ENCODE measurements at regions not wholly inside any gene's neighbourhood (a gene's known extent, or its start where the extent isn't known, plus 50 kb on each side); places are given as distances from the start of the nearest gene placed in this dataset.
A peak's percentile ranks its signal among the peaks of the same experiment; 100 is the strongest.
"Not testable (repeated sequence)": the region's sequence is repeated elsewhere in the genome, so short reads cannot be mapped to it uniquely, and the experiment has no call there.

- Histone ChIP-seq H3K4me3 (ENCODE audit: low read depth, low read length) (no peak overlapping the region), H3K27ac (ENCODE audit: low read depth) (no peak overlapping the region), H3K36me3 (ENCODE audit: insufficient read depth) (no peaks in the 10 kb centered on the region), H3K4me1 (ENCODE audit: insufficient read depth) (no peaks in the 10 kb centered on the region)
- 78% methylated on average over 3 of the region's 3 CpGs for WGBS
- no peak for DNase-seq (ENCODE audit: extremely low spot score)
These were observed 189.9 kb upstream of the AJAP1 start for GRCh38 chr1:4464478-4464877.

DNA sequence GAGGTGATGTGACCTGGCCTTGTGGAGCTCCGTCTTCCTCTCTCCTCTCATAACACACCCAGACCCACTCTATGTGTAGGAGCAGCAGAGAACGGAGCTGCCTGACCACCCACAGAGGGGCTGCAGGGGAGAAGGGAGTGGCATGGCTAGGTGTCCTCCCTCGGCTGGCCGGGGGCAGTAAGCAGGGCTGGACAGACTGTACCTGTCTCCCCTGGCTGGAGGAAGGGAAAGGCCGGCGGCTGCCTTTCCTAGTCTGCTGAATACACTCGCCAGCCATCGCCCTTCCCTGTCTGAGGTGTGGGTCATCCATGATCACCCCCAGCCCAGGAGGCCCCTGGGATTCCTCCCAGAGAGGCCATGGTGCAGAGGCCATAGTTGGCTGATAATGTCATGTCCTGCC lies 187.2 kb upstream of the AJAP1 start:
- 77% methylated on average over 8 of the region's 8 CpGs for WGBS
- DNase-seq (ENCODE audit: extremely low spot score), result no peak
- Histone ChIP-seq H3K4me1 (ENCODE audit: insufficient read depth) (no peaks in the 10 kb centered on the region), H3K27ac (ENCODE audit: low read depth) (no peak overlapping the region), H3K4me3 (ENCODE audit: low read depth, low read length) (no peak overlapping the region), H3K36me3 (ENCODE audit: insufficient read depth) (no peaks in the 10 kb centered on the region)

DNA sequence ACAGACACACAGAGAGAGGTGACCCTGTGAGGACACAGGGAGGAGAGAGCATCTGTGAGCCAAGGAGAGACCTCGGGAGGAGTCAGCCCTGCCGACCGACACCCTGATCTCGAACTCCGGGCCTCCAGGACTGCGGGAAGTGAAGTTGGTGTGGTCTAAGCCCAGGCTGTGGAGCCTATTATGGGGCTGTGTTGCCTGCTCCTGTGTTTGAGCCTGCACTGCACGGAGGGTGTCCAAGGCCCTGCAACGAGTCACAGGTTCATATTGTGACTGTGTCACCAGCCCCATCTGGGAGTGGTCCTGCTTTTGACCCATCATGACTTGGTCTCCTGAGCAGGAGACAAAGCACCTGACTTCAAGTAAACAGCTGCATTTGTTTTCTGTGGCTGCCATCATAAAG lies 186.0 kb upstream of the AJAP1 start:
- Histone ChIP-seq H3K36me3 (ENCODE audit: insufficient read depth) (no peaks in the 10 kb centered on the region), H3K4me1 (ENCODE audit: insufficient read depth) (no peaks in the 10 kb centered on the region), H3K4me3 (ENCODE audit: low read depth, low read length) (no peak overlapping the region), H3K27ac (ENCODE audit: low read depth) (no peak overlapping the region)
- no peak for DNase-seq (ENCODE audit: extremely low spot score)
- WGBS, result 87% methylated on average over 8 of the region's 8 CpGs

DNA sequence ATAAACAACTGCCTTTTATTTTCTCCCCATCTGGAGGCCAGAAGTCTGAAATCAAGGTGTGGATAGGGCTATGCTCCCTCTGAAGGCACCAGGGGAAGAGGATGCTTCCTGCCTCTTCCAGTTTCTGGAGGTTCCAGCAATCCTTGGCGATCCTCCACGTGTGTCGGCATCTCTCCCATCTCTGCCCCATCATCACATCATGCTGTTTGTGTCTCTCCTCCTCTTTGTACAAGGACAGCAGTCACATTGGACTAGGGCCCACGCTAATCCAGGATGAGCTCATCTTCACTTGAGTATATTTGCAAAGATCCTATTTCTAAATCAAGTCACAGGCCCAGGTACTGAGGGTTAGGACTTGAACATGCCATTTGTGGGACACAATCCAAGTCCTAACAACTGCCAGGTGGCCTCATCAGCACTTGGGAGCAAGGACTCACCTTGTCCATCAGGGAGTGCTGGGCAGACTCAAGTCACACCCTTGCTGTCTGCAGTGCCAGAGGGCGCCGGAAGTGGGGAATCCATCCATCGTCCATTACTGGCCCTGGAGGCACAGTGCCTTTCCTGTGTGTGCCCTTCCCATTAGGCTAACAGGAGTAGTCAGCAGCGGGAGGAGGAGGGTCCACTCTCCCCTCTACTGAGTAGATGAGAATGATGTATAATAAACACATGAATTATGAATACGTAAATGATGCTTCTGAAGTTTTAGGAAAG lies 185.4 kb upstream of the AJAP1 start:
- DNase-seq (ENCODE audit: extremely low spot score), result no peak
- Histone ChIP-seq H3K4me3 (ENCODE audit: low read depth, low read length) (no peak overlapping the region), H3K27ac (ENCODE audit: low read depth) (no peak overlapping the region), H3K4me1 (ENCODE audit: insufficient read depth) (no peaks in the 10 kb centered on the region), H3K36me3 (ENCODE audit: insufficient read depth) (no peaks in the 10 kb centered on the region)
- WGBS, result 75% methylated on average over 9 of the region's 9 CpGs

GRCh38 chr1:4476394-4476793 lies 178.0 kb upstream of the AJAP1 start:
- Histone ChIP-seq H3K4me1 (ENCODE audit: insufficient read depth) (no peaks in the 10 kb centered on the region), H3K27ac (ENCODE audit: low read depth) (no peak overlapping the region)

DNA sequence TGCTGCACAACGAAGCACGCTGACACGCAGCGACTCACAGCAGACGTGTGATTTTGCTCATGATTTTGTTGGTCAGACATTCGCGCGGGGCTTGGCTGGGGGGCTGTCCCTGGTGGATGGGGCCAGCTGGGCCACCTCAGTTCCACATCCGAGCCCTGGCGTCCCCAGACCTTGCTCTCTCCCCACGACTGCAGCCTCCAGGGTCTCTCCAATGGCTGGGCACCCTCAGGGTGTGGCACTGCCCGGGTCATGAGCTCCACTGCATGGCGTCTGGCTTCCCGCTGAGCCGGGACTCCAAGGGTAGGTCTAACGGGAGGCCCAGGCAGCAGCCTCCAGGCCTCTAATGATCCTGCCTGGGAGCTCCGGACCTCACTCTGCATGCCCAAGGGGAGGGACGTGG lies 173.0 kb upstream of the AJAP1 start:
- Histone ChIP-seq H3K27ac (ENCODE audit: low read depth) (no peak overlapping the region), H3K4me1 (ENCODE audit: insufficient read depth) (no peaks in the 10 kb centered on the region), H3K4me3 (ENCODE audit: low read depth, low read length) (no peak overlapping the region), H3K36me3 (ENCODE audit: insufficient read depth) (no peaks in the 10 kb centered on the region)
- WGBS, result 60% methylated on average over 18 of the region's 18 CpGs
- no peak for DNase-seq (ENCODE audit: extremely low spot score)

More at GRCh38 chr1:4476394-4476793, 178.0 kb upstream of the AJAP1 start:
- DNase-seq (ENCODE audit: extremely low spot score), result no peak
- no peak overlapping the region for H3K4me3 ChIP-seq (ENCODE audit: low read depth, low read length)
- no peaks in the 10 kb centered on the region for H3K36me3 ChIP-seq (ENCODE audit: insufficient read depth)

- Histone ChIP-seq H3K27ac (ENCODE audit: low read depth) (no peak overlapping the region), H3K4me3 (ENCODE audit: low read depth, low read length) (no peak overlapping the region), H3K4me1 (ENCODE audit: insufficient read depth) (no peaks in the 10 kb centered on the region), H3K36me3 (ENCODE audit: insufficient read depth) (no peaks in the 10 kb centered on the region)
- no peak for DNase-seq (ENCODE audit: extremely low spot score)
- WGBS, result 91% methylated on average over 21 of the region's 21 CpGs
These were observed 171.9 kb upstream of the AJAP1 start for GRCh38 chr1:4482526-4482925.

DNA sequence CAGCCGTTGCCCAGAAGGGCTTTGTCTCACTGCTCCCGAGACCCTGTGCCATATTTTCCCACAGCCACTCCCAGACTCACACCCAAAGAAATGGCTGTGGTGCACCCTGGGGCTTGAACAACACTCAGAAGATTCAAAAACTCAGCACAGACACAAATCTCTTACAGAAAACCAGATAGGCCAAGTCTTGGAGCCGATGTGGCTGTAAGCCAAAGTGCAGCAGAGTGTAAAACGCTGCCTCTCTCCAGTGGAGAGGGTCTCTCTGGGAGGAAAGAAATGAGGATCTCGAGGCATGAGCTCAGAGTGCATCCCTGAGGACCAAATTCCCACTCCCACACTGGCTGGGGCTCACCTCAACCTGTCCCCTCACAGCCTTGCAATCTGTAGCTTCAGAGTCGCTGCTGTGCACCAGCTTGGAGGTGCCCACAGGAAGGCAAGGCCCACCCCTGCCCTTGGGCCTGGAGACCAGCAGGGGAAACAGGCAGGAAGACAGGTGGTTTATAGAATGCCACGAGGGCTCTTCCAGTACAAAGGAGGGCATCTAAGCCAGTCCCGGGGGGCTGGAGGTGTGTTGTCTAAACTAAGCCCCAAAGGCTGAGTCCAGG lies 171.3 kb upstream of the AJAP1 start:
- Histone ChIP-seq H3K36me3 (ENCODE audit: insufficient read depth) (no peaks in the 10 kb centered on the region), H3K27ac (ENCODE audit: low read depth) (no peak overlapping the region), H3K4me1 (ENCODE audit: insufficient read depth) (no peaks in the 10 kb centered on the region), H3K4me3 (ENCODE audit: low read depth, low read length) (no peak overlapping the region)
- 53% methylated on average over 8 of the region's 8 CpGs for WGBS
- DNase-seq (ENCODE audit: extremely low spot score), result no peak

GRCh38 chr1:4485398-4485797 lies 169.0 kb upstream of the AJAP1 start:
- Histone ChIP-seq H3K27ac (ENCODE audit: low read depth) (no peak overlapping the region), H3K4me1 (ENCODE audit: insufficient read depth) (no peaks in the 10 kb centered on the region), H3K4me3 (ENCODE audit: low read depth, low read length) (no peak overlapping the region), H3K36me3 (ENCODE audit: insufficient read depth) (no peaks in the 10 kb centered on the region)
- WGBS, result 23% methylated on average over 6 of the region's 6 CpGs
- DNase-seq (ENCODE audit: extremely low spot score), result peak; percentile 28

DNA sequence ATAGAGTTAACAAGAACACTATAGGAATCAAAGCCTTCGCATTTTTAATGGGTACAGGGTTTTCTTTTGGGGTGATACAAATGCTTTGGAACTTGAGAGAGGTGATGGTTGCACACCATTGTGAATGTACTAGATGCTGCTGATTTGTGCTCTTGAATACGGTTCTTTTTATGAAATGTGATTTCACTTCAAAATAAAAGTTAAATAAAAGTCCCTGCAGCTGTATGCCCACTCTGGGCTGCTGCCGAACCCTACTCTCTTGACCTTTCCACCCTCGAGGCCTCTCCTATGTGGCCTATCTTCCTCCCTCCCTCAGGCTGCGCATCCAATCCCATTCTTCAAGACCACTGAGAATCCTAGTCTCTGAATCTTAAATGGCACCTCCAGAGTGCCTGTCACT lies 168.5 kb upstream of the AJAP1 start:
- 73% methylated on average over 5 of the region's 5 CpGs for WGBS
- H3K4me3 ChIP-seq (ENCODE audit: low read depth, low read length), result no peak overlapping the region

DNA sequence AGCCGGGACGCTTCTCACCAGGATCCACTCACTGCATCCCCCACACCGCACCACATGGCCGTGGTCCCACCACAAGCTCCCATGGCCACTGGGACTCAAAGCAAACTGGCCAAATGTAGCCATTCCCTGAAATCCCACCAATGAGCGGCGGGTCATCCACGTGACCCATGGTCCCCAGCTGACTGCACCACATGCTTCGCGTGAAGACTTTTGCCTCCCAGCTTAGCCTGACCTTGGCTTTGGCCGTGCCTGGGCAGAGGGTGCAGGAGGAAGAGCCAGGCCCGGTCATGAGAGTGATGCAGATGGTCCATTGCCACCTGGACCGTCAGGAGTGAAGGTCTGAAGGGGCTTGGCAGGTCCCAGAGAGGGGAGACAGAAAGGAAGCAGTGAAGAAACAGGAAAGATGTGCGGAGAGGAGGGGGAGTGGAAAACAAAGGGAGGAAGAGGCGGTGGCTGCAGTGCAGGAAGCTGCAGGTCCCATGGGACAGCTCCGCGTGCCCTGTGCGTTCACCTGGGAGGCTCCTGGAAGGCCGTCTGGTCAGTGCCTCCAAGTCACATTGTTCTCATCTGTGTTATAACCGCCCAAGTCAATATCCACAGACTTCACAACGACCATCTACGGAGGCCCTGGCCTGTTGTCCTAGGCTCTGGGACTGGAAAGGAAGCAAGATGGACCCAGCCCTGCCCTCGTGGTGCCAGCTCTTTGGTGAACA lies 167.8 kb upstream of the AJAP1 start:
- Histone ChIP-seq H3K36me3 (ENCODE audit: insufficient read depth) (no peaks in the 10 kb centered on the region), H3K4me1 (ENCODE audit: insufficient read depth) (no peaks in the 10 kb centered on the region), H3K4me3 (ENCODE audit: low read depth, low read length) (no peak overlapping the region), H3K27ac (ENCODE audit: low read depth) (no peak overlapping the region)
- no peak for DNase-seq (ENCODE audit: extremely low spot score)
- 88% methylated on average over 22 of the region's 22 CpGs for WGBS

More for the DNA sequence above, 168.5 kb upstream of the AJAP1 start:
- DNase-seq (ENCODE audit: extremely low spot score), result no peak
- Histone ChIP-seq H3K4me1 (ENCODE audit: insufficient read depth) (no peaks in the 10 kb centered on the region), H3K36me3 (ENCODE audit: insufficient read depth) (no peaks in the 10 kb centered on the region), H3K27ac (ENCODE audit: low read depth) (no peak overlapping the region)

DNA sequence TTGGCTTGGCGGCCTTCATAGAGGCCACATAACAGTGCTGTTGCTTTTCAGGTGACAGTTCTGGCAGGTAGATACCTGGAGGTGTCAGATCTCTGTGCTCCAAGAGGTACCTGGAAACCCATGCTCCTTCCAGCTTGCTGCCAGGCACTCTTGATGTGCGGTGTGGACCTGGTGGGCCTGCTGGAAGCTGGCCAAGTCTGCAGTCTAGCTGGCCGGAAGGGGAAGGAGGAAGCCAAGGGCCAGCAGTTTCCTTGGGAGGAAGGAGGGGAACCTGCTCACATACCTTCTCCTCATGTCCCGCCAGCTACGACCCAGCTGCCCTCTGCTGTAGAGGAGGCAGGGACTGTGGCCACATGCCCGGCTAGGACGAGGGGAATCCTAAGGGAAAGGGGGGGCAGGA lies 166.4 kb upstream of the AJAP1 start:
- no peak overlapping the region for H3K4me3 ChIP-seq (ENCODE audit: low read depth, low read length)
- no peak overlapping the region for H3K27ac ChIP-seq (ENCODE audit: low read depth)
- H3K4me1 ChIP-seq (ENCODE audit: insufficient read depth), result no peaks in the 10 kb centered on the region
- DNase-seq (ENCODE audit: extremely low spot score), result no peak
- H3K36me3 ChIP-seq (ENCODE audit: insufficient read depth), result no peaks in the 10 kb centered on the region
- 54% methylated on average over 7 of the region's 7 CpGs for WGBS

DNA sequence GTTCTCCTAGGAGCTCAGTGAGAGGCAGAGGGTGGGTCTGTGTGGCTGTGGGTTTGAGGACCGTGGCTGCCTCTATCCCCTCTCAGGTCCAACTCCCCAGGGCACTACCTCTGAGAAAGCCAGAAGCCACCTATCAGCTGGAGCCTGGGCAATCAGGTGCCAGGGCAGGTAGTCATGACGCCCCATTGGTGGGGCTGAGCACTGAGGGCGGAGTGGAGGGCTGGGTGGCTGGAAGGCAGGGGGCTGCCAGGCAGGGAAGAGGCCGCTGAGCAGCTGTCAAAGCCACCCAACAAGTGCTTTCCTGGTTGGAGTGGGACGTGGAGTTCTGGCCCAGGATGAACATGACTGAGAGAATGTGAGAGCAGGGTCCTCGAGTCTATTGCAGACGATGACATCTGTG lies 164.9 kb upstream of the AJAP1 start:
- no peak for DNase-seq (ENCODE audit: extremely low spot score)
- Histone ChIP-seq H3K27ac (ENCODE audit: low read depth) (no peak overlapping the region), H3K4me3 (ENCODE audit: low read depth, low read length) (no peak overlapping the region), H3K36me3 (ENCODE audit: insufficient read depth) (no peaks in the 10 kb centered on the region), H3K4me1 (ENCODE audit: insufficient read depth) (no peaks in the 10 kb centered on the region)
- WGBS, result 69% methylated on average over 7 of the region's 7 CpGs

DNA sequence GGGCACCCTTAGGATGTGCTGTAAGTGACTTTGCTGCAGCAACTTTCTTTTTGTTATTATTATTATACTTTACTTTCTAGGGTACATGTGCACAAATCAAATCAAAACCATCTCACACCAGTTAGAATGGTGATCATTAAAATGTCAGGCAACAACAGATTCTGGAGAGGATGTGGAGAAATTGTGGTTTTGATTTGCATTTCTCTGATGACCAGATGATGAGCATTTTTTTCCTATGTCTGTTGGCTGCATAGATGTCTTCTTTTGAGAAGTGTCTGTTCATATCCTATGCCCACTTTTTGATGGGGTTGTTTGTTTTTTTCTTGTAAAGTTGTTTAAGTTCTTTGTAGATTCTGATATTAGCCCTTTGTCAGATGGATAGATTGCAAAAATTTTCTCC lies 164.4 kb upstream of the AJAP1 start:
- not testable (repeated sequence) for H3K27ac ChIP-seq (ENCODE audit: low read depth); H3K4me3 ChIP-seq (ENCODE audit: low read depth, low read length); H3K4me1 ChIP-seq (ENCODE audit: insufficient read depth); DNase-seq (ENCODE audit: extremely low spot score); H3K36me3 ChIP-seq (ENCODE audit: insufficient read depth)

Measured in urinary bladder (tissue), 3 donors.